ENCODE measurements at regions not wholly inside any gene's neighbourhood (a gene's known extent, or its start where the extent isn't known, plus 50 kb on each side); places are given as distances from the start of the nearest gene placed in this dataset.

- Histone ChIP-seq H3K27me3 (ENCODE audit: control insufficient read depth, insufficient read depth, low read length) (no peaks in the 10 kb centered on the region), H3K4me1 (ENCODE audit: control insufficient read depth, insufficient read depth, low read length) (no peaks in the 10 kb centered on the region), H3K27ac (ENCODE audit: low read depth, low read length) (no peak overlapping the region), H3K4me3 (ENCODE audit: low read length) (no peak overlapping the region), H3K9ac (ENCODE audit: low read length) (no peak overlapping the region), H3K36me3 (ENCODE audit: control insufficient read depth, insufficient read depth, low read length) (no peaks in the 10 kb centered on the region)
These were observed 262.7 kb downstream of the CHL1 start for GRCh38 chr3:459311-459670.

GRCh38 chr3:461006-461405, 264.4 kb downstream of the CHL1 start:
- Histone ChIP-seq H3K4me1 (ENCODE audit: control insufficient read depth, insufficient read depth, low read length) (no peaks in the 10 kb centered on the region), H3K27ac (ENCODE audit: low read depth, low read length) (no peak overlapping the region), H3K36me3 (ENCODE audit: control insufficient read depth, insufficient read depth, low read length) (no peaks in the 10 kb centered on the region), H3K4me3 (ENCODE audit: low read length) (no peak overlapping the region), H3K9ac (ENCODE audit: low read length) (no peak overlapping the region), H3K27me3 (ENCODE audit: control insufficient read depth, insufficient read depth, low read length) (no peaks in the 10 kb centered on the region)

- Histone ChIP-seq H3K4me1 (ENCODE audit: control insufficient read depth, insufficient read depth, low read length) (no peaks in the 10 kb centered on the region), H3K9ac (ENCODE audit: low read length) (no peak overlapping the region), H3K36me3 (ENCODE audit: control insufficient read depth, insufficient read depth, low read length) (no peaks in the 10 kb centered on the region), H3K27me3 (ENCODE audit: control insufficient read depth, insufficient read depth, low read length) (no peaks in the 10 kb centered on the region), H3K27ac (ENCODE audit: low read depth, low read length) (no peak overlapping the region), H3K4me3 (ENCODE audit: low read length) (no peak overlapping the region)
These were observed 266.3 kb downstream of the CHL1 start for GRCh38 chr3:462851-463250.

GRCh38 chr3:463252-464192, 267.0 kb downstream of the CHL1 start:
- H3K9ac ChIP-seq (ENCODE audit: low read length): no peak overlapping the region
- H3K4me1 ChIP-seq (ENCODE audit: control insufficient read depth, insufficient read depth, low read length): no peaks in the 10 kb centered on the region
- no peaks in the 10 kb centered on the region for H3K36me3 ChIP-seq (ENCODE audit: control insufficient read depth, insufficient read depth, low read length)
- H3K4me3 ChIP-seq (ENCODE audit: low read length): no peak overlapping the region
- H3K27ac ChIP-seq (ENCODE audit: low read depth, low read length): no peak overlapping the region
- H3K27me3 ChIP-seq (ENCODE audit: control insufficient read depth, insufficient read depth, low read length): no peaks in the 10 kb centered on the region

GRCh38 chr3:464255-464654, 267.7 kb downstream of the CHL1 start:
- Histone ChIP-seq H3K27ac (ENCODE audit: low read depth, low read length) (no peak overlapping the region), H3K4me1 (ENCODE audit: control insufficient read depth, insufficient read depth, low read length) (no peaks in the 10 kb centered on the region), H3K36me3 (ENCODE audit: control insufficient read depth, insufficient read depth, low read length) (no peaks in the 10 kb centered on the region), H3K27me3 (ENCODE audit: control insufficient read depth, insufficient read depth, low read length) (no peaks in the 10 kb centered on the region), H3K9ac (ENCODE audit: low read length) (no peak overlapping the region), H3K4me3 (ENCODE audit: low read length) (no peak overlapping the region)

- Histone ChIP-seq H3K9ac (ENCODE audit: low read length) (no peak overlapping the region), H3K27ac (ENCODE audit: low read depth, low read length) (no peak overlapping the region), H3K27me3 (ENCODE audit: control insufficient read depth, insufficient read depth, low read length) (no peaks in the 10 kb centered on the region), H3K36me3 (ENCODE audit: control insufficient read depth, insufficient read depth, low read length) (no peaks in the 10 kb centered on the region), H3K4me3 (ENCODE audit: low read length) (no peak overlapping the region), H3K4me1 (ENCODE audit: control insufficient read depth, insufficient read depth, low read length) (no peaks in the 10 kb centered on the region)
These were observed 271.6 kb downstream of the CHL1 start for GRCh38 chr3:468172-468571.

- H3K4me3 ChIP-seq (ENCODE audit: low read length): no peak overlapping the region
- H3K9ac ChIP-seq (ENCODE audit: low read length): no peak overlapping the region
- H3K36me3 ChIP-seq (ENCODE audit: control insufficient read depth, insufficient read depth, low read length): no peaks in the 10 kb centered on the region
- H3K4me1 ChIP-seq (ENCODE audit: control insufficient read depth, insufficient read depth, low read length): no peaks in the 10 kb centered on the region
- no peaks in the 10 kb centered on the region for H3K27me3 ChIP-seq (ENCODE audit: control insufficient read depth, insufficient read depth, low read length)
- no peak overlapping the region for H3K27ac ChIP-seq (ENCODE audit: low read depth, low read length)
These were observed 276.7 kb downstream of the CHL1 start for GRCh38 chr3:473033-473800.

- Histone ChIP-seq H3K9ac (ENCODE audit: low read length) (no peak overlapping the region), H3K4me3 (ENCODE audit: low read length) (no peak overlapping the region), H3K27ac (ENCODE audit: low read depth, low read length) (no peak overlapping the region), H3K27me3 (ENCODE audit: control insufficient read depth, insufficient read depth, low read length) (no peaks in the 10 kb centered on the region), H3K36me3 (ENCODE audit: control insufficient read depth, insufficient read depth, low read length) (no peaks in the 10 kb centered on the region), H3K4me1 (ENCODE audit: control insufficient read depth, insufficient read depth, low read length) (no peaks in the 10 kb centered on the region)
These were observed 278.3 kb downstream of the CHL1 start for GRCh38 chr3:474828-475227.

- H3K4me3 ChIP-seq (ENCODE audit: low read length): no peak overlapping the region
- no peak overlapping the region for H3K27ac ChIP-seq (ENCODE audit: low read depth, low read length)
- no peaks in the 10 kb centered on the region for H3K4me1 ChIP-seq (ENCODE audit: control insufficient read depth, insufficient read depth, low read length)
- H3K36me3 ChIP-seq (ENCODE audit: control insufficient read depth, insufficient read depth, low read length): no peaks in the 10 kb centered on the region
- no peaks in the 10 kb centered on the region for H3K27me3 ChIP-seq (ENCODE audit: control insufficient read depth, insufficient read depth, low read length)
- no peak overlapping the region for H3K9ac ChIP-seq (ENCODE audit: low read length)
These were observed 283.5 kb downstream of the CHL1 start for GRCh38 chr3:480070-480469.

- Histone ChIP-seq H3K27ac (ENCODE audit: low read depth, low read length) (no peak overlapping the region), H3K4me3 (ENCODE audit: low read length) (no peak overlapping the region), H3K4me1 (ENCODE audit: control insufficient read depth, insufficient read depth, low read length) (no peaks in the 10 kb centered on the region), H3K27me3 (ENCODE audit: control insufficient read depth, insufficient read depth, low read length) (no peaks in the 10 kb centered on the region), H3K36me3 (ENCODE audit: control insufficient read depth, insufficient read depth, low read length) (no peaks in the 10 kb centered on the region), H3K9ac (ENCODE audit: low read length) (no peak overlapping the region)
These were observed 284.5 kb downstream of the CHL1 start for GRCh38 chr3:481111-481510.

GRCh38 chr3:481680-482079, 285.1 kb downstream of the CHL1 start:
- no peaks in the 10 kb centered on the region for H3K36me3 ChIP-seq (ENCODE audit: control insufficient read depth, insufficient read depth, low read length)
- H3K4me1 ChIP-seq (ENCODE audit: control insufficient read depth, insufficient read depth, low read length): no peaks in the 10 kb centered on the region
- H3K27me3 ChIP-seq (ENCODE audit: control insufficient read depth, insufficient read depth, low read length): no peaks in the 10 kb centered on the region
- no peak overlapping the region for H3K27ac ChIP-seq (ENCODE audit: low read depth, low read length)
- H3K9ac ChIP-seq (ENCODE audit: low read length): no peak overlapping the region
- H3K4me3 ChIP-seq (ENCODE audit: low read length): no peak overlapping the region

GRCh38 chr3:482479-482878, 285.9 kb downstream of the CHL1 start:
- H3K9ac ChIP-seq (ENCODE audit: low read length): no peak overlapping the region
- no peak overlapping the region for H3K27ac ChIP-seq (ENCODE audit: low read depth, low read length)
- no peaks in the 10 kb centered on the region for H3K4me1 ChIP-seq (ENCODE audit: control insufficient read depth, insufficient read depth, low read length)
- no peaks in the 10 kb centered on the region for H3K36me3 ChIP-seq (ENCODE audit: control insufficient read depth, insufficient read depth, low read length)
- no peaks in the 10 kb centered on the region for H3K27me3 ChIP-seq (ENCODE audit: control insufficient read depth, insufficient read depth, low read length)
- no peak overlapping the region for H3K4me3 ChIP-seq (ENCODE audit: low read length)
